Keratinocyte (primary cell): ENCODE measurements at regions not wholly inside any gene's neighbourhood (a gene's known extent, or its start where the extent isn't known, plus 50 kb on each side); places are given as distances from the start of the nearest gene placed in this dataset.

ENCODE experiments used
- CTCF ChIP-seq, 3 experiments: IDR thresholded peaks in 1 of 3; conservative IDR thresholded peaks in 1 of 3; optimal IDR thresholded peaks in 1 of 3; 2 replicates in 2 of 3; 3 replicates in 1 of 3; pipeline versions ENCODE3 to v1.5.1; 2011; ENCODE audit warnings: low read length in 3 of 3, mild to moderate bottlenecking in 3 of 3, moderate library complexity in 2 of 3, control low read depth in 1 of 3, inconsistent platforms in 1 of 3; ENCODE audit not compliant: insufficient read depth in 2 of 3; ENCODE audit errors: extremely low read depth in 1 of 3
- EZH2 ChIP-seq: IDR thresholded peaks from one replicate; pipeline ENCODE4 v1.6.1; 2012; ENCODE audit warnings: inconsistent platforms, mild to moderate bottlenecking, low read length, moderate library complexity

- no peak for TF ChIP-seq CTCF (optimal IDR thresholded peaks at IDR 0.05 in 1 of 3, IDR thresholded peaks at IDR 0.05 in 1 of 3, conservative IDR thresholded peaks at IDR 0.05 in 1 of 3; ENCODE audit: extremely low read depth in 1 of 3, insufficient read depth in 2 of 3, low read length in 3 of 3)
- TF ChIP-seq EZH2, result no peak
Observed at GRCh38 chr12:126512916-126513913, 1448.0 kb downstream of the AACS start.
